GM18505 (cell line): ENCODE measurements at regions not wholly inside any gene's neighbourhood (a gene's known extent, or its start where the extent isn't known, plus 50 kb on each side); places are given as distances from the start of the nearest gene placed in this dataset.

Experiments used
- ATAC-seq: cut with Tn5 transposase; IDR thresholded peaks from one replicate; pipeline ENCODE4 v1.9.1; 2021; ENCODE audit not compliant: unreplicated experiment
- POLR2A ChIP-seq: IDR thresholded peaks from 4 replicates; pipeline ENCODE4 v1.6.1; 2011; ENCODE audit warnings: borderline replicate concordance; ENCODE audit not compliant: insufficient read depth, insufficient read length; ENCODE audit errors: extremely low read depth

- no peak for ATAC-seq
- no peak for TF ChIP-seq POLR2A
Measured at GRCh38 chr20:40368876-40369275, 320.2 kb downstream of the MAFB start.

- TF ChIP-seq POLR2A, result no peak
- no peak for ATAC-seq
Measured at GRCh38 chr20:40361916-40362315, 327.1 kb downstream of the MAFB start.

GRCh38 chr20:40359131-40359912 lies 329.7 kb downstream of the MAFB start:
- no peak for ATAC-seq
- TF ChIP-seq POLR2A, result no peak

- ATAC-seq, result no peak
- TF ChIP-seq POLR2A, result no peak
Measured at GRCh38 chr20:40354880-40355279, 334.2 kb downstream of the MAFB start.

- ATAC-seq, result no peak
- TF ChIP-seq POLR2A, result no peak
Measured at GRCh38 chr20:40343390-40343789, 345.6 kb downstream of the MAFB start.

GRCh38 chr20:40341561-40341960 lies 347.5 kb downstream of the MAFB start:
- TF ChIP-seq POLR2A, result no peak
- no peak for ATAC-seq

- no peak for ATAC-seq
- no peak for TF ChIP-seq POLR2A
Measured at GRCh38 chr20:40339661-40340449, 349.2 kb downstream of the MAFB start.

- no peak for ATAC-seq
- no peak for TF ChIP-seq POLR2A
Measured at GRCh38 chr20:40336533-40336932, 352.5 kb downstream of the MAFB start.

- TF ChIP-seq POLR2A, result no peak
- ATAC-seq, result no peak
Measured at GRCh38 chr20:40335901-40336351, 353.1 kb downstream of the MAFB start.

GRCh38 chr20:40335437-40335836 lies 353.6 kb downstream of the MAFB start:
- ATAC-seq, result no peak
- no peak for TF ChIP-seq POLR2A

- TF ChIP-seq POLR2A, result no peak
- ATAC-seq, result no peak
Measured at GRCh38 chr20:40333591-40333990, 355.4 kb downstream of the MAFB start.

- no peak for ATAC-seq
- no peak for TF ChIP-seq POLR2A
Measured at GRCh38 chr20:40331807-40332560, 357.1 kb downstream of the MAFB start.

- no peak for ATAC-seq
- TF ChIP-seq POLR2A, result no peak
Measured at GRCh38 chr20:40331249-40331648, 357.8 kb downstream of the MAFB start.
